ENCODE measurements at regions not wholly inside any gene's neighbourhood (a gene's known extent, or its start where the extent isn't known, plus 50 kb on each side); places are given as distances from the start of the nearest gene placed in this dataset.

DNA sequence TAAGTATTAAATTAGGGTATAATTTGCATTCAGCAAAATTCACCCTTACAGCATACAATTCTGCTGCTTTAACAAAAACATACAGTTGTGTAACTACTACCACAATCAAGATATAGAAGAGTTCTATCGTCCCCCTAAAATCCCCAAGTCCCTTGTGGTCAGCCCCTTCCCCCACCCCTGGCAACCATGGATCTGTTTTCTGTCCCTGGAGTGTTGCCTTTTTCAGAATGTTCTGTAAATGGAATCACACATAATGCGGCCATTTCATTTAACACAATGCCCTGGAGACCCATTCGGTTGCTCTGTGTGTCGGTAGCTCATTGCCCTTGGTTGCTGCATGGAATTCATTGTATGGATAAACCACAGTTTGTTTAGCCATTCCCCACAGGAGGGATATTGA, 190.2 kb downstream of the IRX5 start:
- no peak for DNase-seq (ENCODE audit: low read depth)
- TF ChIP-seq CTCF (IDR thresholded peaks at IDR 0.05; ENCODE audit: low read depth, low read length, missing control alignments), result no peak
- no peak overlapping the region for H3K4me3 ChIP-seq (ENCODE audit: low read depth, low read length)

GRCh38 chr16:55123652-55124051, 193.0 kb downstream of the IRX5 start:
- no peak overlapping the region for H3K4me3 ChIP-seq (ENCODE audit: low read depth, low read length)
- no peak for DNase-seq (ENCODE audit: low read depth)
- no peak for TF ChIP-seq CTCF (IDR thresholded peaks at IDR 0.05; ENCODE audit: low read depth, low read length, missing control alignments)

- H3K4me3 ChIP-seq (ENCODE audit: low read depth, low read length), result no peak overlapping the region
- TF ChIP-seq CTCF (IDR thresholded peaks at IDR 0.05; ENCODE audit: low read depth, low read length, missing control alignments), result no peak
- no peak for DNase-seq (ENCODE audit: low read depth)
These were observed 195.2 kb downstream of the IRX5 start for GRCh38 chr16:55125818-55126385.

DNA sequence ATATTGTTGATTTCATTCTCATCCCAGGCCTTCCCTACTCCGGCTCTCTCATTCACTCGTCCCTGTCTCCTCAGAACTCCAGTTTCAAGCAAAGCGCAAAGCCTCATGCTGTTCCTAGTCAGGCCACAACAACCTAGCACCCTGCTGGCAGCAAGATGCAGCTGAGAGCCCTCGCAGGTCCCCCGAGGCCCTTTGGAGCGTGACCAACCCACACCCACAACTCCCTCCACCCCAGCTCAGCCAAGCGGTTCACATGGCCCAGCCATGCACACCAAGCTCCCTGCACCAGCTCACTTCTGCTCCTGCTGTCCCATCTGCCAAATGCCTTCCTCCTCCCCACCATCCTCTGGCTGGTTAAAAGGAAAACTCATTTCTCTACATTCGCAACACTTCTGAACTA, 195.8 kb downstream of the IRX5 start:
- H3K4me3 ChIP-seq (ENCODE audit: low read depth, low read length), result no peak overlapping the region
- no peak for DNase-seq (ENCODE audit: low read depth)
- TF ChIP-seq CTCF (IDR thresholded peaks at IDR 0.05; ENCODE audit: low read depth, low read length, missing control alignments), result no peak

GRCh38 chr16:55130456-55130855, 193.5 kb upstream of the IRX6 start:
- H3K4me3 ChIP-seq (ENCODE audit: low read depth, low read length), result no peak overlapping the region
- no peak for TF ChIP-seq CTCF (IDR thresholded peaks at IDR 0.05; ENCODE audit: low read depth, low read length, missing control alignments)
- DNase-seq (ENCODE audit: low read depth), result no peak

DNA sequence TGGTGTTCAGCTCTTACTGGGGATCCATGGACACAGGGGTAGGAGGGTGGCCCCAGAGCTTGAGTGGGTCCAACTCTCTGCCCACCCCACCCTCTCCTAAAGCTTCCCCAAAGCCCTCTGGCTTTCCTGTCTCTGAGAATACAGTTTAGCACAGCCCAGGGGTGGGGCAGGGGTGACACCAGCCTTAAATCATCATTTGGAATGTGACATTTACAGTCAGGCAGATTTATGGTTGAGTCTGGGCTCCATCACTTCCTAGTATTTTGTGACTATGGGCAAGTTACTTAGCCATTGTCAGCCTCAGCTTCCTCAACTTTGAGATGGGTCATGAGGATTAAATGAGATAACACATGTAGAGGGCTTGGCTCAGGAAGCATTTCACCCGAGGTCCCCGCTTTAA, 193.1 kb upstream of the IRX6 start:
- DNase-seq (ENCODE audit: low read depth), result no peak
- TF ChIP-seq CTCF (IDR thresholded peaks at IDR 0.05; ENCODE audit: low read depth, low read length, missing control alignments), result no peak
- no peak overlapping the region for H3K4me3 ChIP-seq (ENCODE audit: low read depth, low read length)

DNA sequence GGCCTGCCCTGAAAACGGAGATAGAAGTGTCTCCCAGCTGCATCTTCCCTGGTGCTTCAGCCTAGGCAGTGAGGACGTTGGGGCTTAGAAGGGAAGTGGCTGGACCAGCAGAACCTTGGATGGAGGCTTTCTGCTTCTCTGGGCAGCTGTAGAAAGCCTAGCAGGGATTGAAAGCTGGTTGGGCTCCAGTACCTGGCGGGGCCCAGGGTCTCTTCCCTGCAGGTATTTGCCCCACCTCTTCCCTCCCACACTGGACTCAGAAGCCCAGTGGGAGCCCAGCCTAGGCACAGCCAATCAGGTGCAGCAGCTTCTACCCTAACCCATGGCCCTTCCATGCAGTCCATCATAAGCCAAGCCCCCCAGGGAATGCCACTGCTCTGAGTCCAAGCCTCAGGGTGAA, 190.3 kb upstream of the IRX6 start:
- no peak for TF ChIP-seq CTCF (IDR thresholded peaks at IDR 0.05; ENCODE audit: low read depth, low read length, missing control alignments)
- no peak overlapping the region for H3K4me3 ChIP-seq (ENCODE audit: low read depth, low read length)
- DNase-seq (ENCODE audit: low read depth), result no peak

Measured in GM12864 (cell line).